Gastroesophageal sphincter (tissue), 3 donors: ENCODE measurements at regions not wholly inside any gene's neighbourhood (a gene's known extent, or its start where the extent isn't known, plus 50 kb on each side); places are given as distances from the start of the nearest gene placed in this dataset.

Experiments used
- EP300 ChIP-seq: sonication (generic); formaldehyde crosslinking; IDR thresholded peaks from one replicate; pipeline ENCODE4 v1.6.1; 2017; ENCODE audit warnings: antibody characterized with exemption, mild to moderate bottlenecking
- POLR2A ChIP-seq, 2 donors: fragments of 450-650 bp; IDR thresholded peaks; one replicate each; pipeline ENCODE4 v1.6.1; 2017; ENCODE audit warnings: antibody characterized with exemption in 2 of 2, mild to moderate bottlenecking in 2 of 2, moderate library complexity in 1 of 2
- TF ChIP-seq, protein P1 (sequence below), 4 experiments: fragments of 200-600 bp in 2 of 4; fragments of 450-650 bp in 2 of 4; sonication (generic) in 1 of 4; IDR thresholded peaks; one replicate each; pipeline ENCODE4 v1.5.1; 2017 to 2019; ENCODE audit warnings: antibody characterized with exemption in 4 of 4, mild to moderate bottlenecking in 2 of 4, moderate library complexity in 2 of 4

DNA sequence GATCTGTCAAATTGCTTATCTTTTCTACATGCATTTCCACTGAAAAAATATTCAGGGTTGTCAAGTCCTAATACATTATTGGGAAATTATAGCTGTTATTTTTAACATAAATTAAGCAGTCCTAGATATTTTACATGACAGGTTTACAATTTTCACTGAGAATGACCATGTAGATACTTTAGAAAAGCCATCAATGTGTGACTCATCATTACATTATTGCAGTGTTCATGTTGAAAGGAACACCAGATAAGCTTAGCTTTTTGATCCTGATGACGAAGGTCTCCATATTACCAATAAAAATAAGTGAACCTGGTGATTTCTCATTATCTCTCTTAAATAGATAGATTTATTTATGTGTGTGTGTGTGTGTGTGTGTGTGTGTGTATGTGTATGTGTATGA is 529.5 kb upstream of the PCDH15 start:
- TF ChIP-seq, protein P1, sequence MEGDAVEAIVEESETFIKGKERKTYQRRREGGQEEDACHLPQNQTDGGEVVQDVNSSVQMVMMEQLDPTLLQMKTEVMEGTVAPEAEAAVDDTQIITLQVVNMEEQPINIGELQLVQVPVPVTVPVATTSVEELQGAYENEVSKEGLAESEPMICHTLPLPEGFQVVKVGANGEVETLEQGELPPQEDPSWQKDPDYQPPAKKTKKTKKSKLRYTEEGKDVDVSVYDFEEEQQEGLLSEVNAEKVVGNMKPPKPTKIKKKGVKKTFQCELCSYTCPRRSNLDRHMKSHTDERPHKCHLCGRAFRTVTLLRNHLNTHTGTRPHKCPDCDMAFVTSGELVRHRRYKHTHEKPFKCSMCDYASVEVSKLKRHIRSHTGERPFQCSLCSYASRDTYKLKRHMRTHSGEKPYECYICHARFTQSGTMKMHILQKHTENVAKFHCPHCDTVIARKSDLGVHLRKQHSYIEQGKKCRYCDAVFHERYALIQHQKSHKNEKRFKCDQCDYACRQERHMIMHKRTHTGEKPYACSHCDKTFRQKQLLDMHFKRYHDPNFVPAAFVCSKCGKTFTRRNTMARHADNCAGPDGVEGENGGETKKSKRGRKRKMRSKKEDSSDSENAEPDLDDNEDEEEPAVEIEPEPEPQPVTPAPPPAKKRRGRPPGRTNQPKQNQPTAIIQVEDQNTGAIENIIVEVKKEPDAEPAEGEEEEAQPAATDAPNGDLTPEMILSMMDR (IDR thresholded peaks at IDR 0.05) = no peak
- TF ChIP-seq POLR2A (IDR thresholded peaks at IDR 0.05) (no peak), EP300 (no peak)
